ENCODE measurements at regions not wholly inside any gene's neighbourhood (a gene's known extent, or its start where the extent isn't known, plus 50 kb on each side); places are given as distances from the start of the nearest gene placed in this dataset.
"Not testable (repeated sequence)": the region's sequence is repeated elsewhere in the genome, so short reads cannot be mapped to it uniquely, and the experiment has no call there.

- no CpG with 5 or more reads among the region's 49 CpGs for WGBS (ENCODE audit: insufficient coverage, insufficient read length)
- H3K4me3 ChIP-seq (ENCODE audit: low read length), result peak overlapping the region; percentile 36; the same call in 1 of the 2 replicates
- not testable (repeated sequence) for H3K36me3 ChIP-seq (ENCODE audit: control insufficient read depth, insufficient read depth, low read length); H3K27ac ChIP-seq (ENCODE audit: low read length); H3K27me3 ChIP-seq (ENCODE audit: control insufficient read depth, insufficient read depth, low read length); DNase-seq (ENCODE audit: low read depth, low spot score); H3K4me1 ChIP-seq (ENCODE audit: control insufficient read depth, insufficient read depth, low read length); H3K9me3 ChIP-seq (ENCODE audit: control insufficient read depth, insufficient read depth, low read length)
Observed at GRCh38 chr20:30585244-30585796, 672.1 kb upstream of the DEFB115 start.

DNA sequence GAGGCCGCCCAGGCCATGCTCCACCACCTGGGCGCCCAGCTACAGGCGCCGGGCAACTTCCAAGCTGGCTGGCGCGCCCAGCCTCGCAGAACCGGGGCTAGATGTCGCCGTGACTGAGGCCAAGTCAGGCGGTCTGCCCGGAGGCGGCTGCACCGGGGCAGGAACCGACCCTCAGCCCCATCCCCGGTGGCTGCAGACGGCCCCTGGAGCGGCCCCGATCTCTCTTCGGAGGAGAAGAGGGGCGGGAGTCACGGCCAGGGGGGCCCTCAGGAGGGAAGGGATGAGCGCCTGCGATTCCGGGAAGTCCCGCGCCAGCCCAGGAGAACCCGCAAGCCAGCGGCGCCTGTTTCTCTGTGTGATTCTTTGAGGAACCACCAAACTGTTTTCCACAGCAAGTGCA is 671.3 kb upstream of the DEFB115 start:
- not testable (repeated sequence) for H3K9me3 ChIP-seq (ENCODE audit: control insufficient read depth, insufficient read depth, low read length); H3K4me1 ChIP-seq (ENCODE audit: control insufficient read depth, insufficient read depth, low read length); H3K36me3 ChIP-seq (ENCODE audit: control insufficient read depth, insufficient read depth, low read length); H3K27me3 ChIP-seq (ENCODE audit: control insufficient read depth, insufficient read depth, low read length); H3K27ac ChIP-seq (ENCODE audit: low read length); DNase-seq (ENCODE audit: low read depth, low spot score); H3K4me3 ChIP-seq (ENCODE audit: low read length)
- no CpG with 5 or more reads among the region's 30 CpGs for WGBS (ENCODE audit: insufficient coverage, insufficient read length)

GRCh38 chr20:30593572-30593971 is 663.9 kb upstream of the DEFB115 start:
- H3K27me3 ChIP-seq (ENCODE audit: control insufficient read depth, insufficient read depth, low read length), result no peaks in the 10 kb centered on the region
- no peak overlapping the region for H3K4me3 ChIP-seq (ENCODE audit: low read length)
- WGBS (ENCODE audit: insufficient coverage, insufficient read length), result no CpG with 5 or more reads among the region's 22 CpGs
- DNase-seq (ENCODE audit: low read depth, low spot score), result no peak
- no peaks in the 10 kb centered on the region for H3K9me3 ChIP-seq (ENCODE audit: control insufficient read depth, insufficient read depth, low read length)
- no peaks in the 10 kb centered on the region for H3K4me1 ChIP-seq (ENCODE audit: control insufficient read depth, insufficient read depth, low read length)
- H3K27ac ChIP-seq (ENCODE audit: low read length), result no peak overlapping the region
- peaks cover 3% of the 10 kb centered on the region; the same call in 1 of the 2 replicates for H3K36me3 ChIP-seq (ENCODE audit: control insufficient read depth, insufficient read depth, low read length)

GRCh38 chr20:30594112-30594511 is 663.4 kb upstream of the DEFB115 start:
- Histone ChIP-seq H3K4me3 (ENCODE audit: low read length) (no peak overlapping the region), H3K9me3 (ENCODE audit: control insufficient read depth, insufficient read depth, low read length) (no peaks in the 10 kb centered on the region), H3K36me3 (ENCODE audit: control insufficient read depth, insufficient read depth, low read length) (peaks cover 3% of the 10 kb centered on the region; the same call in 1 of the 2 replicates), H3K27ac (ENCODE audit: low read length) (no peak overlapping the region), H3K27me3 (ENCODE audit: control insufficient read depth, insufficient read depth, low read length) (no peaks in the 10 kb centered on the region), H3K4me1 (ENCODE audit: control insufficient read depth, insufficient read depth, low read length) (no peaks in the 10 kb centered on the region)
- DNase-seq (ENCODE audit: low read depth, low spot score), result no peak
- WGBS (ENCODE audit: insufficient coverage, insufficient read length), result no CpG with 5 or more reads among the region's 18 CpGs

DNA sequence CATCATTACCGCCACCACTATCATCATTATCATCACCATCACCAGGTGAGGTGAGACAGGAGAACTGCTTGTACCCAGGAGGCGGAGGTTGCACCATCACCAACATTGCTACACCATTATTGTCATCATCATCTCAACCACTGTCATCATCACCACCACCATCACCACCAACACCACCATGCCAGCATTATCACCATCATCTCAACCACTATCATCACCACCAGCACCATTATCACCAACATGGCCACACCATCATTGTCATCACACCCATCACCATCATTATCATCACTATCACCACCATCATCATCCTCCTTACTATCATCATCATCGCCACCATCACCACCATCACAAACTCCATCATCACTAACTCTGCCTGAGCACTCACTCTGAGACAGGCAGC is 661.8 kb upstream of the DEFB115 start:
- Histone ChIP-seq H3K27me3 (ENCODE audit: control insufficient read depth, insufficient read depth, low read length) (no peaks in the 10 kb centered on the region), H3K36me3 (ENCODE audit: control insufficient read depth, insufficient read depth, low read length) (peaks cover 3% of the 10 kb centered on the region; the same call in 1 of the 2 replicates)
- 100% methylated on average over 1 of the region's 3 CpGs for WGBS (ENCODE audit: insufficient coverage, insufficient read length)

DNA sequence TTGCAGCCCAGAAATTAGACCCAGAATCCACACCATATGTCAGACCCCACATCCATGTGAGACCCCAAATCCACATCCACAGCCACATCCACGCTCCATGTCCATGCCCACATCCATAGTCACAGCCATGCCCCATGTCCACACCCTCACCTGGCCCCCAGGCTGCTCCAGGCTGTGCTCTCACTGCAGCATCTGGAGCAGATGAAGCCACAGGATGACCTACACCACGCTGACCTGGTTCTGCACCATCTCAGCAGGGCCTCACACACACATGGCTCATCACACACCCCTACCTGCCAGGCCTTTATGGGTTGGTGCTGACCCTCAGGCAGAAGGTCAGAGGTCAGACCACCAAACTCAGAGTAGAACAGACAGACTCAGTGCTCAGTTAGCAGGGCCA is 660.0 kb upstream of the DEFB115 start:
- DNase-seq (ENCODE audit: low read depth, low spot score); H3K27me3 ChIP-seq (ENCODE audit: control insufficient read depth, insufficient read depth, low read length); H3K36me3 ChIP-seq (ENCODE audit: control insufficient read depth, insufficient read depth, low read length); H3K4me3 ChIP-seq (ENCODE audit: low read length); H3K4me1 ChIP-seq (ENCODE audit: control insufficient read depth, insufficient read depth, low read length); H3K27ac ChIP-seq (ENCODE audit: low read length); H3K9me3 ChIP-seq (ENCODE audit: control insufficient read depth, insufficient read depth, low read length): not testable (repeated sequence)
- WGBS (ENCODE audit: insufficient coverage, insufficient read length), result no CpG with 5 or more reads among the region's 2 CpGs

More for the DNA sequence above, 661.8 kb upstream of the DEFB115 start:
- DNase-seq (ENCODE audit: low read depth, low spot score), result no peak
- Histone ChIP-seq H3K9me3 (ENCODE audit: control insufficient read depth, insufficient read depth, low read length) (no peaks in the 10 kb centered on the region), H3K4me3 (ENCODE audit: low read length) (no peak overlapping the region), H3K27ac (ENCODE audit: low read length) (no peak overlapping the region), H3K4me1 (ENCODE audit: control insufficient read depth, insufficient read depth, low read length) (no peaks in the 10 kb centered on the region)

DNA sequence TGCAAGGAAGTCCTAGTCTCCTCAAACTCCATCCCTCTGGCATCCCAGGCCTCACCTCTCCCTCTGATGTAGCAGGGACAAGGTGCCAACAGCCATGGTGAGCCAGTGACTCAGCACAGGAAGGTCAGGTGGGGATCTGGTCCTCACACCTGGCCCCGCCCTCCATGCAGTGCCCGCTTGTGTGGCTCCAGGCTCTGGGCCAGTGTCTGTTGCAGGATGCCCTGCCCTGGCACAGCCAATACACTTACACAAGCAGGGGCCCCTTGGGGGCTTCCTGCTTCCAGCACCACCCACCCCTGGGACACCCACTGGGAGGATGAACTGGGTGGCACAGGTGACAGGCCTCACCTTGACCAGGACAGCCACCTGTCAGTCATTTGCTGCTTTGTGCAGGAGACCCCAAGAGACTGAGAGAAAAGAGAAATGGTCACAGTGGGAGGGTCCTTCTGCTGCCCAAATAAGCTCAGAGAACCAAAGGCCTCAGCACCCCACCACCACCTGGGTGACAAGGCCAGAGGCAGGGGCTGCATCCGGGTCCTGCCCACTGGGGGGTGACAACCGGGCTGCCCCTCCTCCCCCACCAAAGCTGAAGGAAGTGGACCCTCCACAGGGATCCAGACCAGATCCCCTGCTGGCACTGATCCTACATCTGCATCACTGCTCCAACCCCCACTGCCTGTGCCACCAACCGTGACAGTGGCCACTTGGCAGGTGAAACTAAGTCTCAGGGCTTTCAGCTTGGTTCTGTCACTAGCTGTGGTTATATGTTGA is 658.8 kb upstream of the DEFB115 start:
- Histone ChIP-seq H3K4me1 (ENCODE audit: control insufficient read depth, insufficient read depth, low read length) (no peaks in the 10 kb centered on the region), H3K36me3 (ENCODE audit: control insufficient read depth, insufficient read depth, low read length) (peaks cover 3% of the 10 kb centered on the region; the same call in 1 of the 2 replicates), H3K4me3 (ENCODE audit: low read length) (no peak overlapping the region), H3K9me3 (ENCODE audit: control insufficient read depth, insufficient read depth, low read length) (no peaks in the 10 kb centered on the region), H3K27me3 (ENCODE audit: control insufficient read depth, insufficient read depth, low read length) (no peaks in the 10 kb centered on the region), H3K27ac (ENCODE audit: low read length) (no peak overlapping the region)
- no peak for DNase-seq (ENCODE audit: low read depth, low spot score)
- no CpG with 5 or more reads among the region's 5 CpGs for WGBS (ENCODE audit: insufficient coverage, insufficient read length)

- WGBS (ENCODE audit: insufficient coverage, insufficient read length), result no CpG with 5 or more reads among the region's 2 CpGs
- H3K27ac ChIP-seq (ENCODE audit: low read length), result no peak overlapping the region
- no peak overlapping the region for H3K4me3 ChIP-seq (ENCODE audit: low read length)
- no peaks in the 10 kb centered on the region for H3K4me1 ChIP-seq (ENCODE audit: control insufficient read depth, insufficient read depth, low read length)
- DNase-seq (ENCODE audit: low read depth, low spot score), result no peak
- H3K36me3 ChIP-seq (ENCODE audit: control insufficient read depth, insufficient read depth, low read length), result no peaks in the 10 kb centered on the region
- H3K9me3 ChIP-seq (ENCODE audit: control insufficient read depth, insufficient read depth, low read length), result no peaks in the 10 kb centered on the region
- H3K27me3 ChIP-seq (ENCODE audit: control insufficient read depth, insufficient read depth, low read length), result no peaks in the 10 kb centered on the region
Observed at GRCh38 chr20:30599990-30600389, 657.5 kb upstream of the DEFB115 start.

- Histone ChIP-seq H3K9me3 (ENCODE audit: control insufficient read depth, insufficient read depth, low read length) (no peaks in the 10 kb centered on the region), H3K4me3 (ENCODE audit: low read length) (no peak overlapping the region), H3K27me3 (ENCODE audit: control insufficient read depth, insufficient read depth, low read length) (no peaks in the 10 kb centered on the region), H3K4me1 (ENCODE audit: control insufficient read depth, insufficient read depth, low read length) (no peaks in the 10 kb centered on the region), H3K27ac (ENCODE audit: low read length) (no peak overlapping the region), H3K36me3 (ENCODE audit: control insufficient read depth, insufficient read depth, low read length) (no peaks in the 10 kb centered on the region)
- no peak for DNase-seq (ENCODE audit: low read depth, low spot score)
- WGBS (ENCODE audit: insufficient coverage, insufficient read length), result 100% methylated on average over 1 of the region's 2 CpGs
Observed at GRCh38 chr20:30601974-30602373, 655.5 kb upstream of the DEFB115 start.

DNA sequence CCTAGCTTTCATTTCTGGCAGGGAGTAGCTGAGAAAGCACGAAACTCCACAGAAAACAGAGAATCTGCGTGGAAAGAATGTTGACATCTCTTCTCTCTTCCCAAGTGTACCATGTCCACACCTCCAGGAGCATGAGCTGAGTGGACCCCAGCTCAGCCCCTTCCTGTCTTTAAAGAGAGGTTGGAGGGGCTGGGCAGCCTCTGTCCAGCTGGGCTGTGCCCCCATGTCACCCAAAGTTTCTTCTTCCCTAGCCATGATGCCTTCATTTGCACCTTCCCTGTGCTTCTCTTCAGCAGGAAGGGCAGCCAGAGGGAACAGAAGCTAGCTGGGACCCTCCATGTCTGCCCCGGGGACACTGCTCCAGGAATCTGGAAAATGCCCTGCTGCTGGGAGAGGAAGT is 655.0 kb upstream of the DEFB115 start:
- no peaks in the 10 kb centered on the region for H3K9me3 ChIP-seq (ENCODE audit: control insufficient read depth, insufficient read depth, low read length)
- H3K27me3 ChIP-seq (ENCODE audit: control insufficient read depth, insufficient read depth, low read length), result no peaks in the 10 kb centered on the region
- DNase-seq (ENCODE audit: low read depth, low spot score), result no peak
- no peak overlapping the region for H3K4me3 ChIP-seq (ENCODE audit: low read length)
- no peaks in the 10 kb centered on the region for H3K36me3 ChIP-seq (ENCODE audit: control insufficient read depth, insufficient read depth, low read length)
- H3K4me1 ChIP-seq (ENCODE audit: control insufficient read depth, insufficient read depth, low read length), result no peaks in the 10 kb centered on the region
- H3K27ac ChIP-seq (ENCODE audit: low read length), result no peak overlapping the region
- no CpG with 5 or more reads among the region's 3 CpGs for WGBS (ENCODE audit: insufficient coverage, insufficient read length)

GRCh38 chr20:30606990-30607389 is 650.5 kb upstream of the DEFB115 start:
- Histone ChIP-seq H3K27ac (ENCODE audit: low read length) (no peak overlapping the region), H3K27me3 (ENCODE audit: control insufficient read depth, insufficient read depth, low read length) (no peaks in the 10 kb centered on the region), H3K9me3 (ENCODE audit: control insufficient read depth, insufficient read depth, low read length) (no peaks in the 10 kb centered on the region), H3K36me3 (ENCODE audit: control insufficient read depth, insufficient read depth, low read length) (no peaks in the 10 kb centered on the region), H3K4me3 (ENCODE audit: low read length) (no peak overlapping the region), H3K4me1 (ENCODE audit: control insufficient read depth, insufficient read depth, low read length) (no peaks in the 10 kb centered on the region)
- no CpG with 5 or more reads among the region's 4 CpGs for whole genome bisulfite sequencing (ENCODE audit: insufficient coverage, insufficient read length)
- no peak for DNase-seq (ENCODE audit: low read depth, low spot score)

Data from iPS DF 6.9 (cell line).